KMS-11 (cell line): ENCODE measurements at regions not wholly inside any gene's neighbourhood (a gene's known extent, or its start where the extent isn't known, plus 50 kb on each side); places are given as distances from the start of the nearest gene placed in this dataset.

Experiments
- H2AFZ ChIP-seq: fragments of 200-600 bp; sonication (generic); 2 replicates; pipeline ENCODE4 v1.6.1; 2016; ENCODE audit warnings: antibody characterized with exemption, mixed run types, low read depth
- H3K27ac ChIP-seq: fragments of 200-600 bp; sonication (generic); 2 replicates; pipeline ENCODE4 v1.6.1; 2016; ENCODE audit warnings: mild to moderate bottlenecking, mixed run types
- H3K27me3 ChIP-seq: fragments of 200-600 bp; sonication (generic); 2 replicates; pipeline ENCODE4 v1.6.1; 2017; ENCODE audit warnings: mild to moderate bottlenecking, low read depth, mixed run types, moderate library complexity; ENCODE audit not compliant: insufficient read depth
- H3K36me3 ChIP-seq: fragments of 200-600 bp; sonication (generic); 2 replicates; pipeline ENCODE4 v1.6.1; 2017; ENCODE audit warnings: mild to moderate bottlenecking, mixed run types; ENCODE audit not compliant: insufficient read depth
- H3K4me1 ChIP-seq: fragments of 200-600 bp; sonication (generic); 2 replicates; pipeline ENCODE4 v1.6.1; 2016; ENCODE audit warnings: mild to moderate bottlenecking, low read depth, mixed run types; ENCODE audit not compliant: poor library complexity, severe bottlenecking
- H3K4me2 ChIP-seq: fragments of 200-600 bp; sonication (generic); 2 replicates; pipeline ENCODE4 v1.7.0; 2016; ENCODE audit warnings: mild to moderate bottlenecking, mixed run types
- H3K4me3 ChIP-seq: fragments of 200-600 bp; sonication (generic); IDR thresholded peaks from 2 replicates; pipeline ENCODE4 v1.6.1; 2017; ENCODE audit warnings: low read depth, low read length, mixed read lengths; ENCODE audit not compliant: insufficient read depth
- H3K79me2 ChIP-seq: fragments of 200-600 bp; sonication (generic); 2 replicates; pipeline ENCODE4 v1.6.1; 2016; ENCODE audit warnings: low read depth, mixed run types; ENCODE audit not compliant: insufficient read depth
- H3K9ac ChIP-seq: fragments of 200-600 bp; sonication (generic); 2 replicates; pipeline ENCODE4 v1.6.1; 2016; ENCODE audit warnings: mild to moderate bottlenecking, mixed run types
- H4K20me1 ChIP-seq: fragments of 200-600 bp; sonication (generic); 2 replicates; pipeline ENCODE4 v1.6.1; 2016; ENCODE audit warnings: mild to moderate bottlenecking, mixed run types; ENCODE audit not compliant: insufficient read depth
- CTCF ChIP-seq: fragments of 200-600 bp; sonication (generic); conservative IDR thresholded peaks from 2 replicates; pipeline ENCODE4 v1.6.1; 2017; ENCODE audit warnings: low read depth, mild to moderate bottlenecking, antibody characterized with exemption, low read length, moderate library complexity, mixed read lengths

DNA sequence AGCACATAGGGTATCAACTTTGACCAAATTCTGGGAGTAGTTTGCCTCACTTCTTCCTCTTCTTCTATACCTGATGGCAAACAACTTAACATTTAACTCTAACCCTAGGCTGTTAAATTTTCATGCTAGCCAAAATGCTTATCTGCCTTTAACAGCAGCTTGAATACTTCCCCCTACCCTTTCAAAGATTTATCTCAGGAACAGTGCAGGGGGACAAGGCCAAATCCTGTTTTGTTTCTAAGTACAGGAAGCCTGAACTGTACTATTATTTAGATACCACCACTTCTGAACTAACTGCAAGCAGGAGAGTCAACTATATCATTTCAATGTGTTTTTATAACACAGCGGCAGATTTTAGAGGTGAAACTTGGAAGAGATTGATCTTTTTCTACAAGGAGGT is 104.0 kb upstream of the CNTN6 start:
- H4K20me1 ChIP-seq, result no peaks in the 10 kb centered on the region
- H3K4me1 ChIP-seq, result no peaks in the 10 kb centered on the region
- no peak overlapping the region for H3K27ac ChIP-seq
- H3K9ac ChIP-seq, result no peak overlapping the region
- no peak overlapping the region for H3K4me2 ChIP-seq
- no peaks in the 10 kb centered on the region for H3K79me2 ChIP-seq
- no peak overlapping the region for H3K4me3 ChIP-seq
- no peak for TF ChIP-seq CTCF
- no peaks in the 10 kb centered on the region for H3K27me3 ChIP-seq
- no peak overlapping the region for H2AFZ ChIP-seq
- H3K36me3 ChIP-seq, result no peaks in the 10 kb centered on the region

- no peaks in the 10 kb centered on the region for H3K4me1 ChIP-seq
Observed at GRCh38 chr3:992871-993270, 100.0 kb upstream of the CNTN6 start.

GRCh38 chr3:1002010-1002409 is 90.8 kb upstream of the CNTN6 start:
- H3K4me2 ChIP-seq, result no peak overlapping the region
- no peaks in the 10 kb centered on the region for H3K36me3 ChIP-seq
- no peaks in the 10 kb centered on the region for H3K4me1 ChIP-seq
- H3K9ac ChIP-seq, result no peak overlapping the region
- H3K27ac ChIP-seq, result no peak overlapping the region
- no peak overlapping the region for H3K4me3 ChIP-seq
- H4K20me1 ChIP-seq, result no peaks in the 10 kb centered on the region
- H2AFZ ChIP-seq, result no peak overlapping the region
- no peaks in the 10 kb centered on the region for H3K79me2 ChIP-seq
- no peaks in the 10 kb centered on the region for H3K27me3 ChIP-seq
- no peak for TF ChIP-seq CTCF

More at GRCh38 chr3:992871-993270, 100.0 kb upstream of the CNTN6 start:
- Histone ChIP-seq H3K4me3 (no peak overlapping the region), H3K27ac (no peak overlapping the region), H4K20me1 (no peaks in the 10 kb centered on the region), H3K79me2 (no peaks in the 10 kb centered on the region), H3K4me2 (no peak overlapping the region), H3K36me3 (no peaks in the 10 kb centered on the region), H2AFZ (no peak overlapping the region), H3K27me3 (no peaks in the 10 kb centered on the region), H3K9ac (no peak overlapping the region)
- no peak for TF ChIP-seq CTCF

DNA sequence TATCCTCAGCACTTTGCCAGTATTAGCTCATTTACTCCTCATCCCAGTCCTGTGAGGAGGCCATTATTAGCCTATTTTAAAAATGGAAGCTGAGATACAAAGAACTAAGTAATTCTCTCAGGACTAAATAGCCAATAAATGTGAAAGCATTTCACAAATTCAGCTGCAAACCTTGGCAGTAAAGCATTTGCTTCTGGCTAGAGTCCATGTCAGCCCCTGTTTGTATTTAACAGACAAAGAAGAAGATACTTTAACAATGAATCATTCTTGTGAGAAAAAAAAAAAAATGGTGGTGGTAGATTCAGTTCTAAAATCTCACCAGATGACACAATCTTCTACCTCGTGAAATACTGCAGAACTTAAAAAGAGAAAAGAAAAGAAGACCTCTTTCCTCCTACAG is 85.0 kb upstream of the CNTN6 start:
- no peak for TF ChIP-seq CTCF
- H3K27me3 ChIP-seq, result no peaks in the 10 kb centered on the region
- no peak overlapping the region for H3K4me3 ChIP-seq
- H3K27ac ChIP-seq, result no peak overlapping the region
- no peak overlapping the region for H3K4me2 ChIP-seq
- H3K9ac ChIP-seq, result no peak overlapping the region
- H4K20me1 ChIP-seq, result no peaks in the 10 kb centered on the region
- H2AFZ ChIP-seq, result no peak overlapping the region
- no peaks in the 10 kb centered on the region for H3K36me3 ChIP-seq
- H3K4me1 ChIP-seq, result no peaks in the 10 kb centered on the region
- H3K79me2 ChIP-seq, result no peaks in the 10 kb centered on the region

DNA sequence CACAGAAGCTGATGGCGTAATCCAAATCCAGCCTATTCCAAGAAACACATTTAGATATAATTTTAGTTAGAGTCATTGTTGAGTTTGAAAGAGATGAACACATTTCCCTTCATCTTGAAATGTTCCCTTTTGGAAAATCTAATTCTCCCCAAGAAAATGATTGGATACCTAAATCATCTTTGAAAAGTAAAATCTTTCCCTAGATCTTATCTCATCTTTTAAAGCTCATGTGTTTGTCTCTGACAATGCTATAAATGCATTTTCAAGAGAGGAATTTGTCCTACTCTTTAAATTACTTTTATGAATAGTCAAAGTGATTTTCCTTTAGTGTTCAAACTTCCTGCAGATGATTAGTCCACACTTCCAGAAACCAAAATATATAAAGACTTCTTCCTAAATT is 82.6 kb upstream of the CNTN6 start:
- Histone ChIP-seq H3K4me2 (no peak overlapping the region), H3K27me3 (no peaks in the 10 kb centered on the region), H3K4me3 (no peak overlapping the region), H3K4me1 (no peaks in the 10 kb centered on the region), H3K79me2 (no peaks in the 10 kb centered on the region), H3K27ac (no peak overlapping the region), H4K20me1 (no peaks in the 10 kb centered on the region), H3K36me3 (no peaks in the 10 kb centered on the region), H2AFZ (no peak overlapping the region), H3K9ac (no peak overlapping the region)
- no peak for TF ChIP-seq CTCF
